ENCODE measurements at regions not wholly inside any gene's neighbourhood (a gene's known extent, or its start where the extent isn't known, plus 50 kb on each side); places are given as distances from the start of the nearest gene placed in this dataset.

GRCh38 chr1:105023719-105024118, 1274.0 kb downstream of the AMY1C start:
- no peak overlapping the region for H2AFZ ChIP-seq (ENCODE audit: low read depth, low read length)
- intact Hi-C loops (cut with micrococcal nuclease) = no loop called here
- H3K79me2 ChIP-seq (ENCODE audit: control insufficient read depth, insufficient read depth, low read length) = no peaks in the 10 kb centered on the region
- H3K4me3 ChIP-seq (replicated peaks in 1 of 3; ENCODE audit: insufficient read depth in 1 of 3, low read depth in 1 of 3, low read length in 3 of 3) = no peak overlapping the region
- no peak for FAIRE-seq
- ChIA-PET CTCF (no interaction called here), POLR2A (no interaction called here)
- no peak for DNase-seq (ENCODE audit: low read depth, low spot score)
- H3K27me3 ChIP-seq (ENCODE audit: control insufficient read depth in 2 of 2, insufficient read depth in 2 of 2, low read length in 2 of 2) = no peaks in the 10 kb centered on the region
- no peaks in the 10 kb centered on the region for H4K20me1 ChIP-seq (replicated peaks; ENCODE audit: control insufficient read depth, extremely low read depth, insufficient read depth, low read length)
- H3K9me1 ChIP-seq (replicated peaks; ENCODE audit: control insufficient read depth, extremely low read depth, insufficient read depth, low read length) = no peaks in the 10 kb centered on the region
- H3K4me1 ChIP-seq (ENCODE audit: control insufficient read depth, extremely low read depth, insufficient read depth, low read length) = no peaks in the 10 kb centered on the region
- no TSS peak for BruUV-seq (replicated peaks)
- H3K9me3 ChIP-seq (replicated peaks; ENCODE audit: control insufficient read depth, insufficient read depth, low read length) = peaks cover 2% of the 10 kb centered on the region
- H3K27ac ChIP-seq (ENCODE audit: insufficient read depth, low read depth, low read length) = no peak overlapping the region
- H3K36me3 ChIP-seq (ENCODE audit: control insufficient read depth in 2 of 2, extremely low read depth in 1 of 2, insufficient read depth in 2 of 2, low read length in 2 of 2) = no peaks in the 10 kb centered on the region
- no peak overlapping the region for H3K4me2 ChIP-seq (ENCODE audit: insufficient read depth, low read length)
- H3K9ac ChIP-seq (replicated peaks; ENCODE audit: extremely low read depth, insufficient read depth, low read length) = no peak overlapping the region
- TF ChIP-seq POLR2AphosphoS5 (IDR thresholded peaks at IDR 0.05; ENCODE audit: insufficient read depth, low read depth, low read length) (no peak), JUN (IDR thresholded peaks at IDR 0.05; ENCODE audit: borderline replicate concordance, insufficient read depth, insufficient read length, low read depth) (no peak), CTCF (IDR thresholded peaks at IDR 0.05; ENCODE audit: extremely low read depth in 1 of 2, insufficient read depth in 1 of 2, low read depth in 1 of 2, low read length in 2 of 2) (no peak), MYC (IDR thresholded peaks at IDR 0.05; ENCODE audit: low read depth, low read length) (no peak), EZH2 (IDR thresholded peaks at IDR 0.05; ENCODE audit: borderline replicate concordance, low read depth, low read length, severe bottlenecking) (no peak), MAX (IDR thresholded peaks at IDR 0.05; ENCODE audit: insufficient read depth, insufficient read length) (no peak), FOS (IDR thresholded peaks at IDR 0.05; ENCODE audit: borderline replicate concordance, insufficient read depth, low read length) (no peak)
- dilution Hi-C loops (cut with MboI; ENCODE audit: extremely low pct_ligation_motif_present, low sequenced_read_pairs) = no loop called here

Data from endothelial cell of umbilical vein (primary cell).